Activated CD4-positive, alpha-beta memory T cell treated with anti-CD3 and anti-CD28 coated beads for 36 hours (primary cell): ENCODE measurements at regions not wholly inside any gene's neighbourhood (a gene's known extent, or its start where the extent isn't known, plus 50 kb on each side); places are given as distances from the start of the nearest gene placed in this dataset.

Source experiments
- CTCF ChIA-PET: fragments of 350-600 bp; sonication (Branson Sonifier 250); formaldehyde crosslinking; loops from one replicate; lab custom pipeline; 2021; ENCODE audit warnings: antibody characterized with exemption, inconsistent platforms; lab: Charles Lee
- POLR2A ChIA-PET: fragments of 350-600 bp; sonication (Branson Sonifier 250); formaldehyde crosslinking; loops from one replicate; lab custom pipeline; 2021; ENCODE audit warnings: antibody characterized with exemption; lab: Charles Lee
- DNase-seq: peaks from one replicate; pipeline ENCODE4 v3.0.0-alpha.2; 2020
- H3K27ac Mint-ChIP-seq: one replicate; pipeline ENCODE4 v1.8.0; 2021; ENCODE audit warnings: mixed read lengths
- H3K27me3 Mint-ChIP-seq: one replicate; pipeline ENCODE4 v1.8.0; 2021; ENCODE audit warnings: mixed read lengths
- H3K36me3 Mint-ChIP-seq: one replicate; pipeline ENCODE4 v1.8.0; 2021; ENCODE audit warnings: mixed read lengths
- H3K4me1 Mint-ChIP-seq: one replicate; pipeline ENCODE4 v1.8.0; 2021; ENCODE audit warnings: low read depth, mixed read lengths
- H3K4me3 Mint-ChIP-seq: one replicate; pipeline ENCODE4 v1.8.0; 2021; ENCODE audit warnings: mild to moderate bottlenecking, mixed read lengths
- H3K9me3 Mint-ChIP-seq: one replicate; pipeline ENCODE4 v1.8.0; 2021; ENCODE audit warnings: mixed read lengths
- intact Hi-C: fragments of 100-400 bp; cut with micrococcal nuclease; formaldehyde crosslinking; loops from one replicate; pipeline ENCODE4 v1.15.1; 2023

- ChIA-PET CTCF (no interaction called here), POLR2A (no interaction called here)
- no peak overlapping the region for H3K4me3 Mint-ChIP-seq
- no peak overlapping the region for H3K27ac Mint-ChIP-seq
- H3K9me3 Mint-ChIP-seq, result no peaks in the 10 kb centered on the region
- no peak for DNase-seq
- intact Hi-C loops, result no loop called here
- H3K4me1 Mint-ChIP-seq, result peaks cover 8% of the 10 kb centered on the region
- no peaks in the 10 kb centered on the region for H3K36me3 Mint-ChIP-seq
- peaks cover 6% of the 10 kb centered on the region for H3K27me3 Mint-ChIP-seq
These were observed 68.4 kb upstream of the SPATA13 start for GRCh38 chr13:24092108-24092507.

DNA sequence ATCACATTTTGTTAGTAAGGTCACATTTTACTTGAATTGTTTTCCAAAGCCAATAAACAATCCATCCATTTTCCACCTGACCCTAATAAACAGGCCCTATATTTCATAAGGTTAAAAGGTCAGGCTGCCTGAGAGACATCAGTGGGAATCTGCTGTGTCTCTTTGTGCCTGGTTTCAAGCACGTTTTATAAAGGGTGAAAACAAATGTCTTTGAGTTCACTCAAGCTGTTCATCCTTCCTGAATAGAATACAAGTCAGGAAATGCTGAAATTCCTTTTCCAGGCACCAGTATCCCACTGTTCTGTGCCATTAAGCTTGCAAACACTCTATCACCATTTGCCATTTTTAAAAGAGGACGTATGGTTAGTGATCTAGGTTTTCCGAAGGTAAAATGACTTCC, 67.5 kb upstream of the SPATA13 start:
- intact Hi-C loops, result no loop called here
- Mint-ChIP-seq H3K4me1 (peaks cover 17% of the 10 kb centered on the region), H3K27ac (no peak overlapping the region), H3K27me3 (peaks cover 4% of the 10 kb centered on the region), H3K9me3 (no peaks in the 10 kb centered on the region), H3K36me3 (no peaks in the 10 kb centered on the region), H3K4me3 (no peak overlapping the region)
- ChIA-PET POLR2A (no interaction called here), CTCF (no interaction called here)
- DNase-seq, result no peak

DNA sequence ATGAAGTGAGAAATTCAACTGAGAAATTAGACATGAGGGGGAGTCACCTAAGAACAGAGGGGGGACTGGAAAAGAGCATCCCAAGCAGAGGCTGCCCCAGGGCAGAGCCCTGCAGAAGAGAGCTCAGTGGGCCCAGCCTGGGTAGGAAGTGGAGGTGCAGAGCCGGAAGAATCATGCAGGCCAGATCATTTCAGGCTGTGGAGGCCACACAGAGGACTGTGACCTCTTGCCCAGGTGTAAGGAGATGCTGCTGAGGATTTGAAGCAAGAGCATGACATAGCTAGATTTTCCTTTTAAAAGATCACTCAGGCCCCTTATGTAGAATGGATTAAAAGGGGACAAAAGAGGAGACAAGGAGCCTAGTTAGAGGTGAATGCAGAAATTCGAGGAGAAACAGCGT, 63.9 kb upstream of the SPATA13 start:
- CTCF ChIA-PET, result interaction anchor here (0.7 to 3.0 kb wide), 9 partner anchors 23 to 122 kb away, joined by 3 to 13 read pairs (median 6); partner anchors contain the start of gene SPATA13
- intact Hi-C loops, result loop anchor here (1.0 to 2.0 kb wide), 10 partner anchors 26 to 415 kb away; partner anchors contain the start of gene SPATA13
- Mint-ChIP-seq H3K27ac (peak overlapping the region; percentile 76), H3K4me1 (peaks cover 17% of the 10 kb centered on the region), H3K36me3 (no peaks in the 10 kb centered on the region), H3K4me3 (no peak overlapping the region), H3K9me3 (no peaks in the 10 kb centered on the region), H3K27me3 (peaks cover 15% of the 10 kb centered on the region)
- DNase-seq, result no peak
- POLR2A ChIA-PET, result interaction anchor here (0.9 to 1.7 kb wide), 6 partner anchors 9 to 92 kb away, joined by 3 to 11 read pairs (median 6); partner anchors contain the start of gene SPATA13

DNA sequence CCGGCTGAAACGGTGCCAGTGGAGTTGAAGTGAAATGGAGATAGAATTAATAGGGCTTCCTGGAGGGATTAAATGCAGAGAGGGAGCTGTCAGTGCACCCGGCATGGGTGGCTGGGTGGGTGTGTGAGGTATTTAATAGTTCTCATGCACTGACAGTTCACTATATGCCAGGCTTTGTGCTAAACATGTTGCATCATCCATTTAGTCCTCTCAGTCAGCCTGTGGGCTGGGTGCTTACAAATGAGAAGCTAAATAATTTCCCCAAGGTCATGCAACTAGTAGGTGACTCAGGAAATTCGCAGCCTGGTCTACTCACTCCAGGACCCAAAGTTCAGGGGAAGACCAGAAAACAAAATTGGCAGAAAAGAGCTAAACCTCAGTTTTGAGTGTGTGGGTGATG, 63.5 kb upstream of the SPATA13 start:
- POLR2A ChIA-PET, result interaction anchor here (0.7 to 1.7 kb wide), 7 partner anchors 10 to 91 kb away, joined by 3 to 11 read pairs (median 4); partner anchors contain the start of gene SPATA13
- Mint-ChIP-seq H3K27ac (peak overlapping the region; percentile 76), H3K4me1 (peaks cover 17% of the 10 kb centered on the region), H3K4me3 (no peak overlapping the region), H3K36me3 (no peaks in the 10 kb centered on the region), H3K9me3 (no peaks in the 10 kb centered on the region), H3K27me3 (peaks cover 19% of the 10 kb centered on the region)
- intact Hi-C loops, result loop anchor here (1.0 to 2.0 kb wide), 10 partner anchors 25 to 414 kb away; partner anchors contain the start of gene SPATA13
- CTCF ChIA-PET, result interaction anchor here (0.6 to 3.0 kb wide), 11 partner anchors 23 to 134 kb away, joined by 3 to 13 read pairs (median 5); partner anchors contain the start of gene SPATA13
- DNase-seq, result peak; percentile 75

DNA sequence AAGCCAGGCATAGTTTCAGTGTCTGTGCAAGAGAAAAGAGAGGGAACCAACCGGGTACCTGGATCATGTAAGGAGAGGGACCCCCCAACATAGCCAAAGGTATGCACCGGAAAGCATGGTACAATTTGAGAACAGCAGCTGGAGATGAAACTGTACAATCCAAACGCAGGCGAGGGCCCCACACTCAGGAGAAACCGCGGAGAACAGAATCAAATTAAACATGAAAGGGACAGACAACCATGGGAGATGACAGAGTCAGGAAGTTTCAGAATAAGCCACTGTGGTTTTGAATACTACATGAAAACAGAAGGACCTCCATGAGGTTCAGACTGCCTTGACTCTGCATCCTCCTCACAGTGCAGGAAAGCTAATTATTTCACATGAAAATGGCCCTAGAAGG, 62.9 kb upstream of the SPATA13 start:
- peak overlapping the region; percentile 76 for H3K27ac Mint-ChIP-seq
- H3K4me3 Mint-ChIP-seq, result peak overlapping the region; percentile 1
- peak; percentile 65 for DNase-seq
- peaks cover 17% of the 10 kb centered on the region for H3K4me1 Mint-ChIP-seq
- peaks cover 20% of the 10 kb centered on the region for H3K27me3 Mint-ChIP-seq
- intact Hi-C loops, result loop anchor here (1.0 to 2.0 kb wide), 10 partner anchors 25 to 414 kb away; partner anchors contain the start of gene SPATA13
- no peaks in the 10 kb centered on the region for H3K36me3 Mint-ChIP-seq
- no peaks in the 10 kb centered on the region for H3K9me3 Mint-ChIP-seq
- CTCF ChIA-PET, result interaction anchor here (0.6 to 3.0 kb wide), 10 partner anchors 22 to 133 kb away, joined by 3 to 13 read pairs (median 6); partner anchors contain the start of gene SPATA13
- POLR2A ChIA-PET, result interaction anchor here (0.7 to 1.7 kb wide), 7 partner anchors 10 to 91 kb away, joined by 3 to 11 read pairs (median 4); partner anchors contain the start of gene SPATA13

DNA sequence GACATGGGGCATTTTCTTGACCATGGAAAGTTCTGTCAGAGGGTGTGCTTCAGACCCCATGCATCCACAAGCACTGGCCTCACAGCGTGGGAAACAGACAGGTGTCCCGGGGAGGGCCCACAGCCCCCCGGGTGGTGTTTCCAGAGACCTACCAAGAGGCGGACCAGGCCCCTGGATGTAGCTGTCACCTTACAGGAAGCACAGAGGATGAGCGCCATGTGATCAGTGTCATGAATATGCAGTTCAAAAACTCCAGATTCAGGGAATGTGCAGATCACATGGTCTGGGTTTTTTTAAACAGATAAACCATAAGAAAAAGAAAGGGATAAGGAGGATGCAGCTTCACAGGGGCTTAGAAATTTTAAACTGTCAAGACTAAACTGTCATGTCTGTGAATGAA, 61.0 kb upstream of the SPATA13 start:
- Mint-ChIP-seq H3K27ac (no peak overlapping the region), H3K9me3 (no peaks in the 10 kb centered on the region), H3K27me3 (peaks cover 22% of the 10 kb centered on the region), H3K4me3 (no peak overlapping the region), H3K4me1 (peaks cover 17% of the 10 kb centered on the region), H3K36me3 (no peaks in the 10 kb centered on the region)
- CTCF ChIA-PET, result interaction anchor here (1.6 kb wide), 1 partner anchor 46 kb away, joined by 4 read pairs; no protein-coding TSS in a partner anchor
- DNase-seq, result no peak
- POLR2A ChIA-PET, result no interaction called here
- intact Hi-C loops, result no loop called here

GRCh38 chr13:24100188-24100587, 60.3 kb upstream of the SPATA13 start:
- DNase-seq, result no peak
- H3K4me1 Mint-ChIP-seq, result peaks cover 17% of the 10 kb centered on the region
- H3K36me3 Mint-ChIP-seq, result no peaks in the 10 kb centered on the region
- no peak overlapping the region for H3K4me3 Mint-ChIP-seq
- H3K9me3 Mint-ChIP-seq, result no peaks in the 10 kb centered on the region
- POLR2A ChIA-PET, result no interaction called here
- CTCF ChIA-PET, result interaction anchor here (1.6 kb wide), 1 partner anchor 47 kb away, joined by 4 read pairs; no protein-coding TSS in a partner anchor
- H3K27ac Mint-ChIP-seq, result no peak overlapping the region
- intact Hi-C loops, result no loop called here
- peaks cover 26% of the 10 kb centered on the region for H3K27me3 Mint-ChIP-seq

DNA sequence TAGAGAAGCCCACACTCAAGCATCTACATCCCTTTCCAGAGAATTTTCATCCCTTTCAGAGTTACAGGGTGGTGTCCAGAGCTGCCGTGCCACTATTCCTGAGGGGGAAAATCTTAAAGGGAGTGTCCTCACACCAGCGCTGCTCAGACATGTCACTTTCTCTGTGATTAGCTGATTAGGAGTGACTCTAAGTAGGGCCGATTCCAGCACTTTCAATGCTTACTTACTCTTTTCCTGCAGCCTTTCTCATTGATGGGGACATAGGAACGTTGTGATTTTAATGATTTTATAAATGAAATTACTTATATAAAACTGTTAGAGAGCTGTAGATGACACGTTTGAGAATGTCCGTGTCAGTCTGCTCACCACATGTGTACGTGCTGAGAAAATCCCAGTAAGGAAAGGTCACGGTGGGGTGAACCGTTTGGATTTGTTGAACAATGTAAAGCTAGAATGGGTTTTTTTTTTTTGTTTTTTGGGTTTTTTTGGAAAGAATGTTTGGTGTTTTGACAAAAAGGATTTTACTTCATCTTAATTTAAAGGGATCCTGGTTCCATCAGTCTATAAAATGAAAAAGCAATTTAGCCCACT, 56.6 kb upstream of the SPATA13 start:
- POLR2A ChIA-PET, result interaction anchor here (0.6 kb wide), 1 partner anchor 184 kb away, joined by 3 read pairs; no protein-coding TSS in a partner anchor
- peaks cover 26% of the 10 kb centered on the region for H3K27me3 Mint-ChIP-seq
- DNase-seq, result no peak
- no peak overlapping the region for H3K4me3 Mint-ChIP-seq
- H3K4me1 Mint-ChIP-seq, result no peaks in the 10 kb centered on the region
- H3K27ac Mint-ChIP-seq, result no peak overlapping the region
- H3K9me3 Mint-ChIP-seq, result no peaks in the 10 kb centered on the region
- CTCF ChIA-PET, result interaction anchor here (0.9 to 1.1 kb wide), 2 partner anchors 16 to 84 kb away, joined by 3 to 4 read pairs; no protein-coding TSS in a partner anchor
- no peaks in the 10 kb centered on the region for H3K36me3 Mint-ChIP-seq
- intact Hi-C loops, result no loop called here

- Mint-ChIP-seq H3K27ac (no peak overlapping the region), H3K36me3 (no peaks in the 10 kb centered on the region), H3K27me3 (peaks cover 20% of the 10 kb centered on the region), H3K4me3 (no peak overlapping the region), H3K4me1 (no peaks in the 10 kb centered on the region), H3K9me3 (no peaks in the 10 kb centered on the region)
- ChIA-PET CTCF (interaction anchor here (0.9 kb wide), 1 partner anchor 85 kb away, joined by 3 read pairs; no protein-coding TSS in a partner anchor), POLR2A (interaction anchor here (0.6 kb wide), 1 partner anchor 97 kb away, joined by 3 read pairs; no protein-coding TSS in a partner anchor)
- intact Hi-C loops, result no loop called here
- DNase-seq, result no peak
These were observed 55.8 kb upstream of the SPATA13 start for GRCh38 chr13:24104723-24105122.

GRCh38 chr13:24106429-24106828, 54.1 kb upstream of the SPATA13 start:
- Mint-ChIP-seq H3K4me3 (no peak overlapping the region), H3K4me1 (no peaks in the 10 kb centered on the region), H3K27ac (no peak overlapping the region), H3K9me3 (no peaks in the 10 kb centered on the region), H3K36me3 (no peaks in the 10 kb centered on the region), H3K27me3 (peaks cover 21% of the 10 kb centered on the region)
- intact Hi-C loops, result no loop called here
- no peak for DNase-seq
- ChIA-PET POLR2A (no interaction called here), CTCF (no interaction called here)

DNA sequence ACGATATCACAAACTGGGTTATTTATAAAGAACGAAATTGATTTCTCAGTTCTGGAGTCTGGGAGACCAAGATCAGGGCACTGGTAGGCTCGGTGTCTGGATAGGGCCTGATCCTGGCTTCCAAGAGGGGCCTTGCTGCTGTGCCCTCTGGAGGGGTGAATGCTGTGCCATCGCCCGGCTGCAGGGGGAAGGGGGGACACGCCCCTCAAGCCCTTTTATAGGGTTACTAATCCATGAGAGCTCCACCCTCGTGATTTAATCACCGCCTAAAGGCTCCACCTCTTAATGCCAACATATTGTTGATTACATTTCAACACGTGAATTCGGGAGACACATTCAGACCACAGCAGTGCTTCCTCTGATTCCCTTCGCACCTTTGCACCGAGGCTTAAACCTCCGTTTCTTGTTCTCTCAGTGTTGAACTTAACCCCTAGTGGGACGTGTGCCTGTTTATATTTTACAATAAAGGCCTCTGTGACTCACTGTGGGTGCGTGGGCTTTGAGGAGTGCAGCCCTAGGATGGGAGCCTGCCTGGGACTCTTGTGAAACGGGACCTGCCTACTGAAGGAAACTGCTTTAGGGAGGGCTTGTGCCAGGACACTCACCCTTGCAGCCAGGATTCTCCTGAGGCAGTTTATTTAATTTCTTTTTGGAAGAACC, 52.4 kb upstream of the SPATA13 start:
- intact Hi-C loops, result no loop called here
- H3K9me3 Mint-ChIP-seq, result no peaks in the 10 kb centered on the region
- no peak overlapping the region for H3K27ac Mint-ChIP-seq
- ChIA-PET POLR2A (no interaction called here), CTCF (interaction anchor here (0.7 kb wide), 1 partner anchor 89 kb away, joined by 3 read pairs; no protein-coding TSS in a partner anchor)
- H3K27me3 Mint-ChIP-seq, result peaks cover 21% of the 10 kb centered on the region
- no peaks in the 10 kb centered on the region for H3K4me1 Mint-ChIP-seq
- H3K4me3 Mint-ChIP-seq, result no peak overlapping the region
- no peaks in the 10 kb centered on the region for H3K36me3 Mint-ChIP-seq
- DNase-seq, result no peak

DNA sequence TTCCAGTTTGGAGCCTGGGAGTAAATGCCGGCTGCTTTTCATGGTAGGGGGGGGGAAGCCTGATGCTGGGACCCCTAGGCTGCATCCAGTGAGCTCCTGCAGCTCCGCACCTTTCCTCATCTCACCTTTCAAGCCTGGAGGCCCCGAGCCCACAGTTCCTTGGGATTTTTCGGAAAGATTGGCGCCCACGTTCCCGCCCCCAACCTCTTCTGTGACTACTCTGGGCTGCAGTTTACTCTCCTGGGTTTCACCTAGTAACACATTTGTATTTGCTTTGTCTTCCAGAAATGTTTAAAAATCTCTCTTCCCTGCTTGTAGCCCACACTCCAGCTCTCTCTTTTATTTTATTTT, 51.9 kb upstream of the SPATA13 start:
- Mint-ChIP-seq H3K36me3 (no peaks in the 10 kb centered on the region), H3K4me1 (no peaks in the 10 kb centered on the region), H3K9me3 (no peaks in the 10 kb centered on the region), H3K27ac (no peak overlapping the region), H3K27me3 (peaks cover 20% of the 10 kb centered on the region), H3K4me3 (no peak overlapping the region)
- intact Hi-C loops, result no loop called here
- CTCF ChIA-PET, result interaction anchor here (0.7 kb wide), 1 partner anchor 88 kb away, joined by 3 read pairs; no protein-coding TSS in a partner anchor
- POLR2A ChIA-PET, result no interaction called here
- DNase-seq, result no peak
